HCT116 (cell line): ENCODE measurements at regions not wholly inside any gene's neighbourhood (a gene's known extent, or its start where the extent isn't known, plus 50 kb on each side); places are given as distances from the start of the nearest gene placed in this dataset.

Experiments used
- ATAC-seq: fragments of 200-7000 bp; cut with Tn5 transposase; 2 replicates; pipeline ENCODE4 v1.9.1; 2020; ENCODE audit warnings: mild to moderate bottlenecking, moderate library complexity
- BruUV-seq: library from RNA; stranded (reverse); fragments of 400-500 nt; replicated peaks from 2 replicates; lab custom pipeline; 2021; lab: Mats Ljungman, UMichigan
- CTCF ChIA-PET: fragments of 300-600 bp; sonication (Branson Sonifier 250); formaldehyde crosslinking; loops from one replicate; lab custom pipeline; 2021; ENCODE audit warnings: antibody characterized with exemption; lab: Charles Lee
- POLR2A ChIA-PET: fragments of 300-600, 350-600 bp; sonication (Branson Sonifier 250); formaldehyde crosslinking; loops from one replicate; lab custom pipeline; 2021; ENCODE audit warnings: antibody characterized with exemption; lab: Charles Lee
- RAD21 ChIA-PET, 2 experiments: fragments of 300-600 bp; sonication (Branson Sonifier 250); formaldehyde crosslinking; loops; one replicate each; lab custom pipeline; 2023; ENCODE audit warnings: low total read pairs in 2 of 2; ENCODE audit not compliant: uncharacterized antibody in 2 of 2, unreplicated experiment in 2 of 2, low non-redundant PET in 1 of 2; lab: Charles Lee
- DNase-seq: peaks from one replicate; pipeline ENCODE4 v3.0.0-alpha.2; 2010; ENCODE audit warnings: low read depth, low spot score
- H2AFZ ChIP-seq: fragments of 200-600 bp; shearing (Covaris generic), sonication (generic); 2 replicates; pipeline ENCODE4 v1.6.1; 2017; ENCODE audit warnings: low read depth, mixed run types, mixed read lengths, antibody characterized with exemption, low read length; ENCODE audit not compliant: poor library complexity, severe bottlenecking
- H3K27ac ChIP-seq: 2 replicates; pipeline ENCODE4 v1.5.1; 2012; ENCODE audit warnings: low read depth, low read length
- H3K27me3 ChIP-seq: fragments of 200-600 bp; sonication (generic); 2 replicates; pipeline ENCODE4 v1.6.1; 2016; ENCODE audit warnings: mixed run types, low read length, mixed read lengths; ENCODE audit not compliant: insufficient read depth
- H3K36me3 ChIP-seq, 2 experiments: fragments of 200-500 bp in 1 of 2; fragments of 200-600 bp in 1 of 2; sonication (Bioruptor generic) in 1 of 2; sonication (generic) in 1 of 2; 2 replicates each; pipeline versions ENCODE4 v1.5.1 to v1.6.1; 2014 to 2016; ENCODE audit warnings: low read length in 2 of 2, inconsistent platforms in 1 of 2, mixed read lengths in 1 of 2, mixed run types in 1 of 2; ENCODE audit not compliant: insufficient read depth in 2 of 2, control insufficient read depth in 1 of 2
- H3K4me1 ChIP-seq, 2 experiments: fragments of 200-600 bp in 1 of 2; sonication (generic) in 1 of 2; 2 replicates each; pipeline versions ENCODE4 v1.5.1 to v1.6.1; 2012 to 2017; ENCODE audit warnings: low read length in 2 of 2, inconsistent platforms in 1 of 2, mild to moderate bottlenecking in 1 of 2, mixed read lengths in 1 of 2, mixed run types in 1 of 2, moderate library complexity in 1 of 2; ENCODE audit not compliant: insufficient read depth in 2 of 2, control insufficient read depth in 1 of 2
- H3K4me2 ChIP-seq: fragments of 200-600 bp; sonication (generic); 2 replicates; pipeline ENCODE4 v1.6.1; 2017; ENCODE audit warnings: mixed run types, low read length, mixed read lengths
- H3K4me3 ChIP-seq, 2 experiments: fragments of 200-600 bp in 1 of 2; sonication (generic) in 1 of 2; replicated peaks in 1 of 2; 2 replicates each; pipeline ENCODE4 v1.5.1; 2011 to 2016; ENCODE audit warnings: low read length in 2 of 2, control low read depth in 1 of 2, low read depth in 1 of 2, mild to moderate bottlenecking in 1 of 2, mixed read lengths in 1 of 2, mixed run types in 1 of 2
- H3K79me2 ChIP-seq: fragments of 200-600 bp; sonication (generic); 2 replicates; pipeline ENCODE4 v1.6.1; 2017; ENCODE audit warnings: mild to moderate bottlenecking, mixed run types, low read length, moderate library complexity, mixed read lengths; ENCODE audit not compliant: insufficient read depth
- H3K9ac ChIP-seq: fragments of 200-600 bp; sonication (generic); 2 replicates; pipeline ENCODE4 v1.6.1; 2016; ENCODE audit warnings: low read length, mixed read lengths
- H3K9me2 ChIP-seq: fragments of 200-600 bp; sonication (generic), shearing (Covaris generic); 2 replicates; pipeline ENCODE4 v1.6.1; 2017; ENCODE audit warnings: mixed run types, mild to moderate bottlenecking, moderate library complexity; ENCODE audit not compliant: insufficient read depth
- H3K9me3 ChIP-seq, 2 experiments: fragments of 200-500 bp in 1 of 2; fragments of 200-600 bp in 1 of 2; sonication (Bioruptor generic) in 1 of 2; sonication (generic) in 1 of 2; 2 replicates each; pipeline ENCODE4 v1.6.1; 2014 to 2017; ENCODE audit warnings: low read length in 2 of 2, mixed read lengths in 2 of 2, inconsistent platforms in 1 of 2, low read depth in 1 of 2, mild to moderate bottlenecking in 1 of 2, mixed run types in 1 of 2, moderate library complexity in 1 of 2; ENCODE audit not compliant: control insufficient read depth in 1 of 2, insufficient read depth in 1 of 2
- H4K20me1 ChIP-seq: fragments of 200-600 bp; sonication (generic), shearing (Covaris generic); 2 replicates; pipeline ENCODE4 v1.6.1; 2017; ENCODE audit warnings: mixed run types, mild to moderate bottlenecking, moderate library complexity; ENCODE audit not compliant: insufficient read depth
- CBX3 ChIP-seq: IDR thresholded peaks from 2 replicates; pipeline ENCODE4 v1.6.1; 2012; ENCODE audit warnings: low read depth
- CEBPB ChIP-seq: IDR thresholded peaks from 2 replicates; pipeline ENCODE4 v1.6.1; 2012; ENCODE audit warnings: low read depth
- ELF1 ChIP-seq: IDR thresholded peaks from 2 replicates; pipeline ENCODE4 v1.6.1; 2012; ENCODE audit warnings: low read depth, borderline replicate concordance
- EZH2 ChIP-seq: fragments of 200-600 bp; sonication (generic); IDR thresholded peaks from 2 replicates; pipeline ENCODE4 v1.6.1; 2017; ENCODE audit warnings: antibody characterized with exemption, mixed run types
- EZH2phosphoT487 ChIP-seq: fragments of 200-600 bp; IDR thresholded peaks from 2 replicates; pipeline ENCODE4 v1.6.1; 2018; ENCODE audit warnings: antibody characterized with exemption, borderline replicate concordance
- FOSL1 ChIP-seq: IDR thresholded peaks from 2 replicates; pipeline ENCODE4 v1.6.1; 2012; ENCODE audit warnings: low read depth
- JUND ChIP-seq: IDR thresholded peaks from 2 replicates; pipeline ENCODE4 v1.6.1; 2012
- POLR2AphosphoS5 ChIP-seq: IDR thresholded peaks from 2 replicates; pipeline ENCODE4 v1.6.1; 2011; ENCODE audit warnings: mild to moderate bottlenecking, low read depth, low read length, moderate library complexity
- RAD21 ChIP-seq: IDR thresholded peaks from 2 replicates; pipeline ENCODE4 v1.6.1; 2012; ENCODE audit warnings: low read depth, mild to moderate bottlenecking
- REST ChIP-seq: IDR thresholded peaks from 2 replicates; pipeline ENCODE4 v1.6.1; 2012; ENCODE audit warnings: low read depth
- SIN3A ChIP-seq: IDR thresholded peaks from 2 replicates; pipeline ENCODE4 v1.6.1; 2012; ENCODE audit warnings: low read depth
- SP1 ChIP-seq: IDR thresholded peaks from 2 replicates; pipeline ENCODE4 v1.6.1; 2012; ENCODE audit warnings: low read depth
- SRF ChIP-seq: IDR thresholded peaks from 2 replicates; pipeline ENCODE4 v1.6.1; 2012; ENCODE audit warnings: low read depth
- TCF7L2 ChIP-seq: IDR thresholded peaks from 2 replicates; pipeline ENCODE4 v1.7.0; 2011; ENCODE audit warnings: borderline replicate concordance, inconsistent platforms; ENCODE audit not compliant: insufficient read depth, insufficient read length; ENCODE audit errors: extremely low read depth
- YY1 ChIP-seq: IDR thresholded peaks from 2 replicates; pipeline ENCODE4 v1.6.1; 2011; ENCODE audit warnings: low read length, low read depth, moderate library complexity, mild to moderate bottlenecking; ENCODE audit not compliant: insufficient replicate concordance; ENCODE audit errors: extremely low read depth
- ZFX ChIP-seq: fragments of 450-650 bp; IDR thresholded peaks from 2 replicates; pipeline ENCODE4 v1.6.1; 2017
- ZNF274 ChIP-seq: fragments of 200-500 bp; sonication (Bioruptor generic); IDR thresholded peaks from 2 replicates; pipeline ENCODE4 v1.6.1; 2014; ENCODE audit warnings: mild to moderate bottlenecking, low read depth, low read length, inconsistent platforms
- intact Hi-C: fragments of 100-400 bp; cut with micrococcal nuclease; formaldehyde crosslinking; loops from 2 replicates; pipeline ENCODE4 v1.10.0; 2022
- TF ChIP-seq, protein P1 (sequence below): IDR thresholded peaks from 2 replicates; pipeline ENCODE4 v1.6.1; 2012

DNA sequence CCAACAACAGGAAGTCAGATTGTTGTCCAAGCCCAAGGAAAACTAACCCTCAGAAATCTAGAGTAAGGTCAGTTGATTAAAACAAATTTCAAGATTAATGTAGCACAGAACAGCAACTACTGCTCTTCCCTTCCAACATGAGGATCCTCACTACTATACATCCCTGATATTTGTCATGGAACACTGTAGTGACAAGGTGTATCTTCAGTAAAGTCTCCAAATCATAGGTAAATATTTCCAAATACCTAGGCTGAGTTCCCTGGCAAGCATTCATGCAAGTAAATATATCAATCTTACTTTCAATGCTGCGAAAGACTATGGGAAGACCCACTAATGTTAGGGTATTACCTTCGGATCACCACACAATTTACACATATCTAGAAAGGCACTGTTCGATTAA lies 986.9 kb upstream of the ARRDC3 start:
- ATAC-seq (no peak), DNase-seq (no peak)
- CTCF ChIA-PET: no interaction called here
- no TSS peak for BruUV-seq
- Histone ChIP-seq H3K36me3 (no peaks in the 10 kb centered on the region), H3K4me2 (no peak overlapping the region), H2AFZ (no peak overlapping the region), H3K9ac (no peak overlapping the region), H3K4me1 (no peaks in the 10 kb centered on the region), H3K4me3 (no peak overlapping the region), H4K20me1 (no peaks in the 10 kb centered on the region), H3K9me2 (no peaks in the 10 kb centered on the region), H3K79me2 (no peaks in the 10 kb centered on the region), H3K27ac (no peak overlapping the region), H3K27me3 (no peaks in the 10 kb centered on the region), H3K9me3 (no peaks in the 10 kb centered on the region)
- RAD21 ChIA-PET: no interaction called here
- TF ChIP-seq EZH2 (no peak), YY1 (no peak), RAD21 (no peak)
- TF ChIP-seq, protein P1, sequence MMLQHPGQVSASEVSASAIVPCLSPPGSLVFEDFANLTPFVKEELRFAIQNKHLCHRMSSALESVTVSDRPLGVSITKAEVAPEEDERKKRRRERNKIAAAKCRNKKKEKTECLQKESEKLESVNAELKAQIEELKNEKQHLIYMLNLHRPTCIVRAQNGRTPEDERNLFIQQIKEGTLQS: no peak
- POLR2A ChIA-PET: no interaction called here
- intact Hi-C loops: no loop called here

- H3K9me3 ChIP-seq: no peaks in the 10 kb centered on the region; a peak in 1 of 4 replicates
- no peak for DNase-seq
- no peak overlapping the region for H3K4me3 ChIP-seq
- H2AFZ ChIP-seq: no peak overlapping the region
- H3K27me3 ChIP-seq: no peaks in the 10 kb centered on the region
- no peak for ATAC-seq
- ChIA-PET CTCF (no interaction called here), RAD21 (no interaction called here), POLR2A (no interaction called here)
- H3K9ac ChIP-seq: no peak overlapping the region
- no peak overlapping the region for H3K27ac ChIP-seq
- intact Hi-C loops: no loop called here
- no peak overlapping the region for H3K4me2 ChIP-seq
- no TSS peak for BruUV-seq
- H3K36me3 ChIP-seq: no peaks in the 10 kb centered on the region
- H4K20me1 ChIP-seq: no peaks in the 10 kb centered on the region
- no peaks in the 10 kb centered on the region for H3K9me2 ChIP-seq
- no peaks in the 10 kb centered on the region for H3K79me2 ChIP-seq
- H3K4me1 ChIP-seq: no peaks in the 10 kb centered on the region
- TF ChIP-seq, protein P1: no peak
- TF ChIP-seq REST: no peak
- TF ChIP-seq CEBPB: no peak
- no peak for TF ChIP-seq TCF7L2
- TF ChIP-seq SIN3A: no peak
- no peak for TF ChIP-seq JUND
- TF ChIP-seq ELF1: no peak
- TF ChIP-seq ZNF274: no peak
- no peak for TF ChIP-seq EZH2phosphoT487
- no peak for TF ChIP-seq FOSL1
- no peak for TF ChIP-seq ZFX
- no peak for TF ChIP-seq SP1
- no peak for TF ChIP-seq EZH2
- no peak for TF ChIP-seq POLR2AphosphoS5
- no peak for TF ChIP-seq CBX3
- TF ChIP-seq SRF: no peak
Observed at GRCh38 chr5:92369587-92369986, 986.5 kb upstream of the ARRDC3 start.
